ENCODE measurements at regions not wholly inside any gene's neighbourhood (a gene's known extent, or its start where the extent isn't known, plus 50 kb on each side); places are given as distances from the start of the nearest gene placed in this dataset.

DNA sequence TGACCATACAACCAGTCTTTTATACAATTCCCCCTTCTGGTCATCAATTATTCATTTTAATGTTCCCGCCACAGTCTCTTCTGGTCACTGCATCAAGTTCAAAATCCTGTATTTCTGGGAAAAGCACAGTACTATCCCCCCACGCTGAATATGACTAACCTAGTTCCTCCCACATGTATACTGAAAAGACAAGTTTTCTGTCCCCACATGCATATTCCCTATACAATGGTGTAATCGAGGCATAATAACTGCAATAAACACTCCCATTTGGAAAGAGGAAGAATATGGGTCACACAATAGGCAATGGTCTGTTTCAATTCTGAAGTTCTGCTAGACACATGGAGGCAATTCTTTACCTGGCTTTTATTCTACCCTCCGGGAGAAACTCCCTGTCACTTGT lies 344.9 kb downstream of the EFNA5 start:
- no peak for DNase-seq
- TF ChIP-seq, protein P1, sequence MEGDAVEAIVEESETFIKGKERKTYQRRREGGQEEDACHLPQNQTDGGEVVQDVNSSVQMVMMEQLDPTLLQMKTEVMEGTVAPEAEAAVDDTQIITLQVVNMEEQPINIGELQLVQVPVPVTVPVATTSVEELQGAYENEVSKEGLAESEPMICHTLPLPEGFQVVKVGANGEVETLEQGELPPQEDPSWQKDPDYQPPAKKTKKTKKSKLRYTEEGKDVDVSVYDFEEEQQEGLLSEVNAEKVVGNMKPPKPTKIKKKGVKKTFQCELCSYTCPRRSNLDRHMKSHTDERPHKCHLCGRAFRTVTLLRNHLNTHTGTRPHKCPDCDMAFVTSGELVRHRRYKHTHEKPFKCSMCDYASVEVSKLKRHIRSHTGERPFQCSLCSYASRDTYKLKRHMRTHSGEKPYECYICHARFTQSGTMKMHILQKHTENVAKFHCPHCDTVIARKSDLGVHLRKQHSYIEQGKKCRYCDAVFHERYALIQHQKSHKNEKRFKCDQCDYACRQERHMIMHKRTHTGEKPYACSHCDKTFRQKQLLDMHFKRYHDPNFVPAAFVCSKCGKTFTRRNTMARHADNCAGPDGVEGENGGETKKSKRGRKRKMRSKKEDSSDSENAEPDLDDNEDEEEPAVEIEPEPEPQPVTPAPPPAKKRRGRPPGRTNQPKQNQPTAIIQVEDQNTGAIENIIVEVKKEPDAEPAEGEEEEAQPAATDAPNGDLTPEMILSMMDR (IDR thresholded peaks at IDR 0.05; ENCODE audit: borderline replicate concordance), result no peak
- intact Hi-C loops (cut with micrococcal nuclease), result no loop called here

DNA sequence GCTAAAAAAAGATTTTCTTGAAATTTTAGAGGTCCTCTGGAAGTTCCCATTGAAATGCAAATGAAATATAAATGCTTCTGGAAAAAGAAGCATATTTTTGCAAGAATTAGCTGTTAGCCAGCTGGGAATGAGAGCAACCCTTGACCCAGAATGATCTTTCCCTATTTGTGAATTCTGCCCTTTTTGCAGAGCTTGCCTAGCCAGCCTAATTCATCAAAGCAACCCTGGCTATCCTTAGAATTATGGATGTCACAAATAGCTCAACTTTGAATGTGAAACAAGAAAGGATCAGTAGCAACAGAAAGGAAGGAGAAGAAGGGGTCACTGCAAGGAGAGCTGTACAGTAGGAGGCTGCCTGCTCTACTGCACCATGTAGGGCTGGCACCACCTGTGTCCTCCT lies 345.9 kb downstream of the EFNA5 start:
- H3K4me3 ChIP-seq, result no peak overlapping the region
- no peaks in the 10 kb centered on the region for H3K4me1 ChIP-seq
- H3K27ac ChIP-seq (replicated peaks), result no peak overlapping the region
- DNase-seq, result no peak
- intact Hi-C loops (cut with micrococcal nuclease), result no loop called here
- no peaks in the 10 kb centered on the region for H3K27me3 ChIP-seq (ENCODE audit: low read depth)
- no peaks in the 10 kb centered on the region for H3K9me3 ChIP-seq (replicated peaks)
- H3K36me3 ChIP-seq, result no peaks in the 10 kb centered on the region
- TF ChIP-seq, protein P1 (IDR thresholded peaks at IDR 0.05; ENCODE audit: borderline replicate concordance), result no peak

More for the DNA sequence above, 344.9 kb downstream of the EFNA5 start:
- H3K4me1 ChIP-seq, result no peaks in the 10 kb centered on the region
- no peaks in the 10 kb centered on the region for H3K27me3 ChIP-seq (ENCODE audit: low read depth)
- no peaks in the 10 kb centered on the region for H3K9me3 ChIP-seq (replicated peaks)
- no peak overlapping the region for H3K27ac ChIP-seq (replicated peaks)
- H3K4me3 ChIP-seq, result no peak overlapping the region
- no peaks in the 10 kb centered on the region for H3K36me3 ChIP-seq

DNA sequence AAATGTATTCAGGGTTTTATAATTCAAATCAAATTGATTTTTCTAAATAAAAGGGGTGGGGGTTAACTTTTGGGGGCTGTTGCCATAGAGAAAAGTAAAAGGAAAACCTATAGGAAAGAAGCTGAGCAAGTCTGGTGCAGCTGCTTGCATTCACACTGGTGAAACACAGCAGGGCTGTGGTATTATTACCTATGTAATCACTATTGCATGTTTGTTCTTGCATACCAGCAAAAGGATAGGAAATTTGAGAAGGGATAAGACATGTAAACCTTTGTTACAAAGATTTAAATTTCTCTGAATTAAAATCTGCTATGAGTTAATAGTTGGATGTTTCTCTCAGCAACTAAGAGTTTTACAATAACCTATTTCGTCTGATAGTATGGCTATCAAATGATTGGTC lies 346.7 kb downstream of the EFNA5 start:
- Histone ChIP-seq H3K27me3 (ENCODE audit: low read depth) (no peaks in the 10 kb centered on the region), H3K9me3 (replicated peaks) (no peaks in the 10 kb centered on the region), H3K36me3 (no peaks in the 10 kb centered on the region), H3K27ac (replicated peaks) (no peak overlapping the region), H3K4me1 (no peaks in the 10 kb centered on the region), H3K4me3 (no peak overlapping the region)
- no peak for DNase-seq
- TF ChIP-seq, protein P1 (IDR thresholded peaks at IDR 0.05; ENCODE audit: borderline replicate concordance), result no peak
- intact Hi-C loops (cut with micrococcal nuclease), result no loop called here

DNA sequence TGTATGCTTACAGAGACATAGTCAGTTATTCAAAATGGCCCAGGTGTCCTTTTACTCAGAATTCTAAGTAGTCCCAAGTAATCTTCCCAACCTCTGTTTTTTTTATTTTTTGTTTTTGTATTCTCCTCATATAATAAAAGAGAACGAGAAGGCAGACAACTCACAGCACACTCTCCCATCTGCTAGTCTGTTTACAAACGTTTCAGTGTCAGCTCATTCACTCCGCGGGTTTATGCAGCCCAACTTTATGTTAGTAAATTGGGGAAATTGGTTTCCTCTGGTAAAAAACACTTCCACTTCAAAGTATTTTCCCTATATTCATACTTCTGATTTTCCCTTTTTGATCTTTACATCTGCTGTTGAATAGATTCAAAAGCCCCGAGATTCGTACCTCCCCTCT lies 347.2 kb downstream of the EFNA5 start:
- intact Hi-C loops (cut with micrococcal nuclease), result no loop called here

DNA sequence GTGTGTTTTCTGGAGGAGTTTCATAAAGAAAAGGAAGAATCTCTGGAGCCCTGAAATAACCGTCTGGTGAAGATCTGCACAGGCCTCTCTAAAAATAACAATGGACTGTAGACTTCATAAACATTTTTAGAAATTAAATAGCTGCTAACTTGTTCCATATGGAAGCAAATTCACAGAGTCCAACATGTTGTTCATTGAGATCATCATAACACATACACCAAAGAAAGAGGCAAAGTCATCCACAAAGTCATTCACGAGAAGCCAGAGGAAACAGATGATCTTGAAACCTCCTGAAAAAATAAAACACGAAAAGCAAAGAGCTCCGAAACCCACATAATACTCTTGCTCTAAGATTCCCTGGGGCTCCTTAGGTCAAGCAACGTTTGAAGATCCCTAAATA lies 347.8 kb downstream of the EFNA5 start:
- intact Hi-C loops (cut with micrococcal nuclease), result no loop called here
- H3K9me3 ChIP-seq (replicated peaks), result no peaks in the 10 kb centered on the region
- TF ChIP-seq, protein P1 (IDR thresholded peaks at IDR 0.05; ENCODE audit: borderline replicate concordance), result no peak

More for the DNA sequence above, 347.2 kb downstream of the EFNA5 start:
- no peaks in the 10 kb centered on the region for H3K36me3 ChIP-seq
- TF ChIP-seq, protein P1 (IDR thresholded peaks at IDR 0.05; ENCODE audit: borderline replicate concordance), result no peak
- H3K27me3 ChIP-seq (ENCODE audit: low read depth), result no peaks in the 10 kb centered on the region
- H3K9me3 ChIP-seq (replicated peaks), result no peaks in the 10 kb centered on the region
- no peak overlapping the region for H3K4me3 ChIP-seq
- no peaks in the 10 kb centered on the region for H3K4me1 ChIP-seq
- DNase-seq, result no peak
- no peak overlapping the region for H3K27ac ChIP-seq (replicated peaks)

DNA sequence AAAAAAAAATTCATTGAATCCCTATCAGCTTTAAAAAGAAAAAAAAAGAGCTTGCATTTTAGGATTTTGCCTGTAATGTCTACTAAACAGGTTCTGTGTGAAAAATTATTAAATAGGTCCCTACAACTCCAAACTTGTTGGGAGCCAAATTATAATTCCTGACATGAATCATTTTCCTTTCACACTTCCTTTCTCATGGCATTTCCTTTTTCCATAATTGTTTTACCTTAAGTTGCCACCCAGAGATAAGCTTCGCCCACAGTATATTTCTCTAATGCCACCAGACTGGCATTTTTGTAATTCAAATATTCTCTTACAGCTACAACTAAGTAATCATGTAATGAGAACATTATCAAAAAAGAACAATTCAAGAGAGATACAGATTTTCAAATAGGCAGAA lies 348.8 kb downstream of the EFNA5 start:
- H3K4me1 ChIP-seq, result no peaks in the 10 kb centered on the region
- H3K27ac ChIP-seq (replicated peaks), result no peak overlapping the region
- no peaks in the 10 kb centered on the region for H3K9me3 ChIP-seq (replicated peaks)
- TF ChIP-seq, protein P1 (IDR thresholded peaks at IDR 0.05; ENCODE audit: borderline replicate concordance), result no peak
- no peak overlapping the region for H3K4me3 ChIP-seq
- DNase-seq, result no peak
- intact Hi-C loops (cut with micrococcal nuclease), result no loop called here
- H3K27me3 ChIP-seq (ENCODE audit: low read depth), result no peaks in the 10 kb centered on the region
- H3K36me3 ChIP-seq, result no peaks in the 10 kb centered on the region

More for the DNA sequence above, 347.8 kb downstream of the EFNA5 start:
- Histone ChIP-seq H3K27me3 (ENCODE audit: low read depth) (no peaks in the 10 kb centered on the region), H3K36me3 (no peaks in the 10 kb centered on the region), H3K4me3 (no peak overlapping the region), H3K27ac (replicated peaks) (no peak overlapping the region), H3K4me1 (no peaks in the 10 kb centered on the region)
- DNase-seq, result no peak

Measured in left ventricle myocardium inferior (tissue), 1 donor.